ENCODE measurements at regions not wholly inside any gene's neighbourhood (a gene's known extent, or its start where the extent isn't known, plus 50 kb on each side); places are given as distances from the start of the nearest gene placed in this dataset.

DNA sequence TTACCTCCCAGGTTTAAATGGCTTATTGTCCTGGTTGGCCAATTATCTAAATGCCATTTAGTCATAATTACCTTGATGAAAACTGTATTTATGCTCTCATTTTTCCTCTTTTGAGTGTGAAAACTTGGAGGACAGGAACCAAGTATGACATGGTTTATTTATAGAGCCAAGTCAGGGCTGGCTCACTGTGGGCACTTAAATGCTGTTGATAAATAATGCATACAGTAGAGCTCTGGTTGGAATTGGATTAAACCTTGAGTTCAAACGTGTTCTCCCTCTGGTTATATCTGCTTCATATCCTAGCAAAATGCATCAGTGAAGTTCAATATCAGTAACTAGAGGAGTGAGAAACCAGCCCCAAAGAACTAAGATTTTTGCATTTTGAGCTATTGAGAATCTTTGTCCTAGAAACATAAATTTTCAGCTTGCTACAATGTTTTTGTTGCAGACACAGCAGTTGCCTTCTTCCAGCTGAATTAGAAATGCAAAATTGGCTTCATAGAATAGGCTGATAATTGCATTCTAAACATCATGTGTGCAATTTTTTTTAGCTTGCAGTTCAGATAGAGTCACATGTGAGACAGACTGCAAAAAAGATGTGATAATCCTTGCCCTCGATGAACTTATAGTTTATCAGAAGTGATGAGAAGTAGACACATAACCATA lies 255.8 kb downstream of the BTBD3 start:
- 70 to 71% methylated on average over 2 of the region's 2 CpGs for WGBS, 2 donors
- H3K4me1 ChIP-seq: no peaks in the 10 kb centered on the region
- no peak overlapping the region for H3K4me3 ChIP-seq (replicated peaks in 1 of 3)
- no peak overlapping the region for H3K27ac ChIP-seq
- intact Hi-C loops (cut with DNase I): no loop called here
- no peaks in the 10 kb centered on the region for H3K27me3 ChIP-seq
- no peaks in the 10 kb centered on the region for H3K36me3 ChIP-seq
- DNase-seq: no peak
- no peaks in the 10 kb centered on the region for H3K9me3 ChIP-seq
- TF ChIP-seq, protein P1, sequence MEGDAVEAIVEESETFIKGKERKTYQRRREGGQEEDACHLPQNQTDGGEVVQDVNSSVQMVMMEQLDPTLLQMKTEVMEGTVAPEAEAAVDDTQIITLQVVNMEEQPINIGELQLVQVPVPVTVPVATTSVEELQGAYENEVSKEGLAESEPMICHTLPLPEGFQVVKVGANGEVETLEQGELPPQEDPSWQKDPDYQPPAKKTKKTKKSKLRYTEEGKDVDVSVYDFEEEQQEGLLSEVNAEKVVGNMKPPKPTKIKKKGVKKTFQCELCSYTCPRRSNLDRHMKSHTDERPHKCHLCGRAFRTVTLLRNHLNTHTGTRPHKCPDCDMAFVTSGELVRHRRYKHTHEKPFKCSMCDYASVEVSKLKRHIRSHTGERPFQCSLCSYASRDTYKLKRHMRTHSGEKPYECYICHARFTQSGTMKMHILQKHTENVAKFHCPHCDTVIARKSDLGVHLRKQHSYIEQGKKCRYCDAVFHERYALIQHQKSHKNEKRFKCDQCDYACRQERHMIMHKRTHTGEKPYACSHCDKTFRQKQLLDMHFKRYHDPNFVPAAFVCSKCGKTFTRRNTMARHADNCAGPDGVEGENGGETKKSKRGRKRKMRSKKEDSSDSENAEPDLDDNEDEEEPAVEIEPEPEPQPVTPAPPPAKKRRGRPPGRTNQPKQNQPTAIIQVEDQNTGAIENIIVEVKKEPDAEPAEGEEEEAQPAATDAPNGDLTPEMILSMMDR (IDR thresholded peaks at IDR 0.05): no peak
- TF ChIP-seq POLR2A (IDR thresholded peaks at IDR 0.05): no peak

DNA sequence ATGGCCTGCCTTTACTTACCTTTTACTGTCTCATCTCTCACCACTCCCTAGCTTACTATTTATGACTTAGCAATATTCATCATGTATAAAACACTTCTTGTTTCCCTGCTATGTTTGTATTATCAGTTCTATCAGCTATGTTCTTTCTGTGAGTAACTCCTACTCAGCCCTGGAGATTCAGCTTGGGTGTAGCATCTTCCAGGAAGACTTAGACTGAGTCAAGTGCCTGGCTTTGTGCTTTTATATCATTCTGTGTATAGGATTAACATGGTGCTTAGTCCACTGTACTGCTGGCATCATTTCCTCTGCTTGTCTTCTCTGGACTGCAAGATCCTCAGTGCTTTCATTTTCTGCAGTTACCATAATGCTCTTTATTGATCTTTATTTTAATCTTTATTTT lies 257.8 kb downstream of the BTBD3 start:
- no peak for DNase-seq
- no peaks in the 10 kb centered on the region for H3K9me3 ChIP-seq
- H3K27ac ChIP-seq: no peak overlapping the region
- H3K4me3 ChIP-seq (replicated peaks in 1 of 3): no peak overlapping the region
- H3K36me3 ChIP-seq: no peaks in the 10 kb centered on the region
- TF ChIP-seq POLR2A (IDR thresholded peaks at IDR 0.05): no peak
- TF ChIP-seq, protein P1 (IDR thresholded peaks at IDR 0.05): no peak
- intact Hi-C loops (cut with DNase I): no loop called here
- H3K4me1 ChIP-seq: no peaks in the 10 kb centered on the region
- no peaks in the 10 kb centered on the region for H3K27me3 ChIP-seq

DNA sequence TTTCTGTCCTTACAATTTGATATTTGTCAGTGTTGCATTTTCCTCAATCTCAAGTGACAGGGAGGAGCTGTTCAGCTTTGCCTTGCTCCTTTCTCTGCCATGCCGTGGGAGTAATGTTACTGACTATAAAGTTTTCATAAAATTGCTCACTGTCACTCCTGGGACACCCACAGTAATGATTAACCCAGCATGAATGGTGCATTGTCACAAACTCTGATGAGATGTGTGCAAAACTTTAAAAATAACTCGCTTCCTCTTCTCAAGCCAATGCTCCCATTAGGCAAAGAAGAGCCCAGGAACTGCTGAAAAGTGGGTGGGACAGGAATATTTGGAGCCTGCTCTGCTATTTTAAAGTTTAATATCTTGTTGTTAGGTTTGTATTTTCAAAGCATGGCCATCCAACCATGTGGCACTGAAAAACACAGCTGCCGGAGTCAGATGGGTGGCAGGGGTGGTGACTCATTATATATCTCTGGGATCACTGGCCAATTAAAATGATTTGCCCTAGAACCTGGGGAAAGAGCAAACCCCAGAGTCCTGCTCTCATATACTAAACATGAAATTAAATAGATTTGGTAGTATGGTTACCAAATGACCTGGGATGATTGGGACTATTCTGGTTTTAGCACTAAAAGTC lies 260.1 kb downstream of the BTBD3 start:
- Histone ChIP-seq H3K4me3 (replicated peaks in 1 of 3) (no peak overlapping the region), H3K9me3 (no peaks in the 10 kb centered on the region), H3K27me3 (no peaks in the 10 kb centered on the region), H3K4me1 (no peaks in the 10 kb centered on the region), H3K36me3 (no peaks in the 10 kb centered on the region), H3K27ac (no peak overlapping the region)
- intact Hi-C loops (cut with DNase I): no loop called here
- TF ChIP-seq, protein P1 (IDR thresholded peaks at IDR 0.05): no peak
- TF ChIP-seq POLR2A (IDR thresholded peaks at IDR 0.05): no peak
- DNase-seq: no peak
- 57 to 87% methylated on average over 3 of the region's 3 CpGs for WGBS, 2 donors

DNA sequence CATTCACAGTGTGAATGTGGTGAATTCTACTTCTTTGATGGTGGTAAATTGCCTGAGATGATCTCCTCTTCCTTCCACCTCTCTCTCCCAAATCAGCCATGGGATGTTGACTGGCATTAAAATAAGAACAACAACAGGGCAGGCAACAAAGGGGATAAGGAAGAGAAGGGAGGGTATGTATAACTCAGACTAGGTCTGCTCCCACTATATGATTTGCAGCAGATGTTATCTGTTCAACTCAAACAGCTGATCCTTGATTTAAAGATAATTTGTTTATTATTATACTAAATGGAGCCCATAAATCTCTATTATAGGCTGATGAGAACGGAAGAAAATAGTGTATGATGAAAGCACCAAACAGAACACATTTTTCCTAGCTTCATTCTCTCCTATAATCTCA lies 262.0 kb downstream of the BTBD3 start:
- DNase-seq: no peak
- H3K27me3 ChIP-seq: no peaks in the 10 kb centered on the region
- H3K36me3 ChIP-seq: no peaks in the 10 kb centered on the region
- WGBS, 2 donors: 70 to 85% methylated on average over 1 of the region's 1 CpG
- intact Hi-C loops (cut with DNase I): no loop called here
- no peak overlapping the region for H3K27ac ChIP-seq
- H3K4me3 ChIP-seq (replicated peaks in 1 of 3): no peak overlapping the region
- H3K4me1 ChIP-seq: no peaks in the 10 kb centered on the region
- no peak for TF ChIP-seq POLR2A (IDR thresholded peaks at IDR 0.05)
- TF ChIP-seq, protein P1 (IDR thresholded peaks at IDR 0.05): no peak
- H3K9me3 ChIP-seq: no peaks in the 10 kb centered on the region

DNA sequence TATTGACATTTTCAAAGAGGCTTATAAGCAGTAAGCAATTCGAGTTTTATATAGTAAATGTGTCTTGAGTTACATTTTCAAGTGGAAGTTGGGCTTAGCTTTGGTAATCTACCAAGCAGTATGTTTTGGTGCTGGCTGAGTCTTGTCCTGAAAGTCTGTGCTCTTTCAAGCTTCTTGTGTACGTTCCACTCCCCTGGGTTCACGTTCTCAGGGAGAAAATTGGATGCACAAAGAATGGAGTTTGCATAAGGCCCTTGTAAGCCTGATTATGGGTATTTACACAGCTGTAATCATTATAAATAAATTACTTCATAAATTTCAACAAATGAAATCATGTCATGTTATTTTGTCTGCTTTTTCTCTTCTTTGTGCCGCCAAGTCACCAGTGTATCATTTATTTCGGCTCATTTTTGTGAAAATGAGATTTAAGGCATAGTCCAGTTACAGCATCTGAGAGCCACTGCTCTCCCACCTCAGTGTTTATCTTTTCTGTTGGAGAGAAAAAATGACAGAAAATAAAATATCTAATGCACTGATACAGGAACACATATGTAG lies 262.5 kb downstream of the BTBD3 start:
- no peak overlapping the region for H3K27ac ChIP-seq
- no peaks in the 10 kb centered on the region for H3K36me3 ChIP-seq
- no peaks in the 10 kb centered on the region for H3K9me3 ChIP-seq
- no peak for DNase-seq
- intact Hi-C loops (cut with DNase I): no loop called here
- no peaks in the 10 kb centered on the region for H3K4me1 ChIP-seq
- H3K27me3 ChIP-seq: no peaks in the 10 kb centered on the region
- no peak overlapping the region for H3K4me3 ChIP-seq (replicated peaks in 1 of 3)
- WGBS, 2 donors: 51 to 53% methylated on average over 5 of the region's 5 CpGs
- TF ChIP-seq, protein P1 (IDR thresholded peaks at IDR 0.05): no peak
- no peak for TF ChIP-seq POLR2A (IDR thresholded peaks at IDR 0.05)
